Activated naive CD4-positive, alpha-beta T cell treated with anti-CD3 and anti-CD28 coated beads, Interleukin-2, amount 50 U/mL, for 16 hours (primary cell): ENCODE measurements at regions not wholly inside any gene's neighbourhood (a gene's known extent, or its start where the extent isn't known, plus 50 kb on each side); places are given as distances from the start of the nearest gene placed in this dataset.

Source experiments
- DNase-seq: peaks from one replicate; pipeline ENCODE4 v3.0.0-alpha.2; 2020

GRCh38 chr5:124408738-124409453 is 337.5 kb downstream of the ZNF608 start:
- no peak for DNase-seq

DNA sequence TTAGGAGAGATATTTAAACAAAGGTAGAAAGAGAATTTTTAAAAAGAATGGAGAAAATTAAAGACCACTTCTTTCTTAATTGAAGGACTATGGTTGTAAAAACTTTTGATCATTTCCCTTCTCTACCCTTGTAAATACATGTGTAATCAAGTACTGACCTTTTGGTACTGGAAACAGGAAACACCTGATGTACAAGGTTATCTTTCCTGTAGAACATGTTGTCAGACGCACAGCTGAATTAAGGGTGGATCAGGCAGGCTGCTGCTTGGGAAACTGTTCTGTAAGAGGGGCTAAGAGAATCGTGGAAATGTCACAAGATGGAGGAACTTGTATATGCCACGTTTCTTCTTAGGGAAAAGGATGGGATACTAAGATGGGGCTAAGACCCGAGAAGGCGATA is 341.6 kb downstream of the ZNF608 start:
- DNase-seq: no peak

GRCh38 chr5:124403281-124403680 is 343.2 kb downstream of the ZNF608 start:
- no peak for DNase-seq

- DNase-seq: no peak
These were observed 344.3 kb downstream of the ZNF608 start for GRCh38 chr5:124402144-124402581.

GRCh38 chr5:124401476-124402143 is 344.8 kb downstream of the ZNF608 start:
- no peak for DNase-seq

- DNase-seq: no peak
These were observed 346.9 kb downstream of the ZNF608 start for GRCh38 chr5:124399426-124399961.

DNA sequence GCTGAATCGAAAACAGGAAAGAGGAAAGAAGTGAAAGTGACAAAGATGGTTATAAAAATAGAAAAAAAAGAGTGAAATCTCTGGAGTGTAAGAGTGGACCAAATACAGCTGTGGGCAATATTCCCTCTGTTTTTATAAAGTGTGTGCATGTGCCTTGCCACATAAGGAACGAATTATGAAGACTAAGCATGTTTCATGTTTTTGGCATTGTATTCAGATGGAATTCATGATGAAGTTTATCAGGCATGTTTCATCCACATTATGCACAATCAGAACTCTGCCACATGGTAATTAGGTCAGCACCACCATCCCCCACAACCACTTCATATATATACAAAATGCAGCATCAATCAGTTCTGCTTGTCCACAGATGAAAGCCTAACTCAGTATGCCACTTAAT is 348.0 kb downstream of the ZNF608 start:
- DNase-seq: no peak

GRCh38 chr5:124397317-124397716 is 349.1 kb downstream of the ZNF608 start:
- no peak for DNase-seq

DNA sequence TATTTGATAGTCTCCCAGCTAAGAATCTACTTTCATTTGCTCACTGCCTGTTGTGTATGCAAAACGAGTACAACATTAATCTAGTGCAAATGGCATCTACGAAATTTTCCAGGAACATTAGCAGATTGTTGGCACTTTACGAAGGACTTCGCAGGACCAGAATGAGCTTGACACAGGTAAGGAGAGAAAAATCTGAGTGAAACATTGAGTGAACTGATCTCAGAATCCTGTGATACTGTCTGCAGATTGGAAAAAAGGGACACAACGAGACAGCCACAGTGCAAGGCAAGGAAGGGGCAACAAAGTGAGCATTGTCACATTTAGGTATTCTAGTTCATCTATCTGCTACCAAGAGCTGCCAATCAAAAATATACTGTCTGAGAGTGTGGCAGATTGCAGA is 350.5 kb downstream of the ZNF608 start:
- no peak for DNase-seq

GRCh38 chr5:124395287-124395686 is 351.2 kb downstream of the ZNF608 start:
- no peak for DNase-seq

- DNase-seq: no peak
These were observed 351.7 kb downstream of the ZNF608 start for GRCh38 chr5:124394700-124395245.

DNA sequence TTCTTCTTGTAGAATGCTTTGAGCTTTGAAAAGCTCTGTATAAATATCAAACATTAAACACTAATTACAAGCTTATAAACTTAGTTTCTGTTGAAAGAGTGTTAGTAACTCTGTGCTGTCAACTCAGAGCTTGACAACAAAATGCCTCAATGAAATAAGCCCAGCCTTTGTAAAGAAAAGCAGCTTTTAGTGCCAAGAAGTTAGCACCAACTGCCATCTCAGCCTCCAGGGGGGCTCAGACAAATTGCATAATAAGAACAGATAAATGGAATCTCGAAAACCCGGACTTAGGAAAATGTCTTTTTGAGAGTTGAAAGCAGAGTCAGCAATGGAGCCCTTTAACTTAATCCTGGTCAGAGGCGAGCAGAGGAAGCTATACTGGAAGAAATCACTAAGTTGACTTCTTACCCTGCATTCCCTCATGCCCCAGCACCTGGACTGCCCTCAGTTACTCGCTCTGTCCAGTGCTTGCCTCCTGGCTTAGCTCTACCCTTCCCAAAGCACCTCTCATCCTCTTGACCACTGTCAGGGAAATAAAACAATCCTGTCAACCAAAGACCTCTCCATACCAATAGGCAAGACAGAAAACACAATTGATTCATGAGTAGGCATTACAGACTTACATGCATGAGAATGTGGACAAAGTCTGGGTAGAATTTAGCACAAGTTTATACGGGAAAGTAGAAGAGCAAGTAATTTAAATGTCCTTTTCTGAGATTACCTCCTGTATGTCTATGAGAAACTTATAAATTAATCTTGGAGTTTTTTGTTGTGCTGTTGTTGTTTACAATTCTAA is 352.7 kb downstream of the ZNF608 start:
- no peak for DNase-seq

GRCh38 chr5:124383693-124384092 is 362.7 kb downstream of the ZNF608 start:
- no peak for DNase-seq

GRCh38 chr5:124377386-124377785 is 369.1 kb downstream of the ZNF608 start:
- no peak for DNase-seq

- no peak for DNase-seq
These were observed 372.6 kb downstream of the ZNF608 start for GRCh38 chr5:124373883-124374282.

- DNase-seq: no peak
These were observed 374.0 kb downstream of the ZNF608 start for GRCh38 chr5:124372457-124372856.

DNA sequence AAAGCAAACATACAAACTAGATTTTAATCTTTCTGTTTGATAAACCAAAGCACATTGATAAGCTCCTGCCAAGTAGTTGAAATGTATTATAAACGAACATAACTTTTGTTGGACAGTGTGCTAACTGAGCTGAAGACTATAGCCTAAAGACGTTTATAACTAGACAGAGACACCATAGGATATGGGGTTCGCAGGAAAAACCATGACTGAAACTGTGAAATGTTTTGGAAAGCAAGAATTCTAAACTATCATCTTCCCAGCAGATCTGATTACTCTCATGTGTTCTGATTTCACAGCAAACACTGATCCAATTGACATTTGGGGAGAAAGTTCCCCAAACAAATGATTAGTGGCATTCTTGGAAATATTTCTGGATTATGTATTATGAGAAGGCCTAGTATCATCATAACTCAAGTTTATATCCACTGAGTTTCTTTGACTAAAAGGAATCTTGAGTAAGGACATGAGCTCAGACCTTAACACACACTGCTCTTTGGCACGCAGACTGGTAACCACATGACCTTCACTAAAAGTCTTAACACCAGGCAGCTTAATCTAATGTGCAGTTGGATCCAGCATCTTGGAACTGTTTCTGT is 375.2 kb downstream of the ZNF608 start:
- DNase-seq: no peak

DNA sequence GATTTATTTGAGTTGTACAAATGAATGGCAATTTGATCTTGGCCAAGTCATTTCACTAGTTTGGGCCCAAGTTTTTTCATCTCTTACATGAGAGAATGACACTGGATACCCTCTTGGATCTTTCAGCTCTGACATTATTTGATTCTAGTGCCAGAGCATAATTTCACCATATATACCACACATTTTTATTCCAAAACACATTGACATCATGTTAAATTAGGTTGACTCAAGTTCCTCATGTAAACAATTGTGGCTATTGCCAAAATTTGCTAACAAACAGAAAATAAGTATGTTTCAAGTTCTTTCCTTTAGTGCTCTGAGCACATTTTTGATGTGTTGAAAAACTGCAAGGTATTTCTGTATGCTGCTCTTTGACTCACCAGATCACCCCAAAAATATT is 375.8 kb downstream of the ZNF608 start:
- no peak for DNase-seq

- no peak for DNase-seq
These were observed 381.1 kb downstream of the ZNF608 start for GRCh38 chr5:124365361-124365801.

GRCh38 chr5:124355928-124356327 is 390.5 kb downstream of the ZNF608 start:
- DNase-seq: no peak

DNA sequence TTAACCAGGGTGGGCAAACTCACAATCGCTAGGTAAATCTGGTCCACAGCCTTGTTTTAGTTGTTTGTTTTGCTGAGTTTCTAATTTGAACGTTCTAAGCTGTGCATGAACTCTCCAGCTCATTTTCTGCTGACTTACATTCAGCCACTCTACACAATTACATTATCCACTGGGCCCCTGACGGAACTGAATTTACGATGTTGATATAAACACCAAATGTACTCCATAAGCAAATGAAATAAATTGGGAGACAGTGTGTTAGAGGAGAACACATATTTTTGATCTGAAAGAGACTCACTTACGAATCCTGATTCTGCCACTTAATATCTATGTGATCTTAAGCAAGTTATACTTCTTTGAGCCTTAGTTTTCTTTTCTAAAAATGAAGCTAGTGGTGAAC is 393.4 kb downstream of the ZNF608 start:
- DNase-seq: no peak

DNA sequence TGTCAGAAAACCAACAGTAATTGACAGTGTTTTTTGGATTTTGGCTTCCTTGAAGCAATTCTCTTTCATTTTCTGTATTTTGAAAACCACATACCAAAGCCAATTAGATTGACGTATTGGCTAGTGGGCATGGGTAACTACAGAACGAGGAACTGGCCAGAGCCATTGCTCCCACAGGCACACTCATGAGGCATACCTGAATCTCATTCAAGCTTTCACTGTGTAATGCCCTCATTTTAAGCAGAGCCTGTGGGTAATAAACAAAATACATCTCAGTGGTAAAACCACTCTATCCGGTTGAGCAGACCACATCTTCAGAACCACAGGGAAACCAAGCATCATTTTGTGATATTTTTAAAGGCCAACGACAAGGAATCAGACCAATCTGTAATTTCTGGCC is 394.1 kb downstream of the ZNF608 start:
- no peak for DNase-seq

DNA sequence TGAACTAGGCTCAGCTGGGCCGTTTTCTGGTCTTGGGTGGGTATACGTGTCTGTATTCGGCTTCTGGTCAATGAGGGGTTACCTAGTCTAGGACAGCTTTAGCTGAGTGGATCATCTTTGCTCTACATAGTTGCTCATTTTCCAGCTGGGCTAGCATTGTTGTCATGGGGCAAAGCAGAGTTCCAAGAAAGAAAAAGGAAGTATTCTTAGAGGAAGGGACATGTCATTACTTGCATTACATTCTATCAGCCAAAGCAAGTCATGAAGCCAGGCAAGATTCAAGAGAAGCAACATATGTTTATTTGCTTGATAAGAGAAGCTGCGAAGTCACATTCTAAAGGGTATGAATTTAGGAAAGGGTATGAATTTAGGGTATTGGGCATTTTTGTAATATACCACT is 396.5 kb downstream of the ZNF608 start:
- no peak for DNase-seq
